Testis (tissue), 2 donors: ENCODE measurements at regions not wholly inside any gene's neighbourhood (a gene's known extent, or its start where the extent isn't known, plus 50 kb on each side); places are given as distances from the start of the nearest gene placed in this dataset.

Source experiments
- CTCF ChIP-seq, 3 experiments: fragments of 450-650 bp in 2 of 3; fragments of 200-600 bp in 1 of 3; sonication (generic) in 1 of 3; IDR thresholded peaks; one replicate each; pipeline ENCODE4 v1.5.1; 2016 to 2019; ENCODE audit warnings: antibody characterized with exemption in 3 of 3, mild to moderate bottlenecking in 2 of 3, moderate library complexity in 1 of 3
- POLR2A ChIP-seq: fragments of 450-650 bp; IDR thresholded peaks from one replicate; pipeline ENCODE4 v1.6.1; 2017; ENCODE audit warnings: antibody characterized with exemption, mild to moderate bottlenecking, moderate library complexity

GRCh38 chr11:92154110-92154509, 70.5 kb upstream of the FAT3 start:
- TF ChIP-seq POLR2A, result no peak
- no peak for TF ChIP-seq CTCF (IDR thresholded peaks at IDR 0.05)
